GM19035 (cell line): ENCODE measurements at regions not wholly inside any gene's neighbourhood (a gene's known extent, or its start where the extent isn't known, plus 50 kb on each side); places are given as distances from the start of the nearest gene placed in this dataset.
A peak's percentile ranks its signal among the peaks of the same experiment; 100 is the strongest.

Experiments used
- ATAC-seq: cut with Tn5 transposase; IDR thresholded peaks from one replicate; pipeline ENCODE4 v1.9.1; 2021; ENCODE audit not compliant: unreplicated experiment

- no peak for ATAC-seq
These were observed 682.0 kb downstream of the KCTD8 start for GRCh38 chr4:43766648-43767047.

- no peak for ATAC-seq
These were observed 672.2 kb downstream of the KCTD8 start for GRCh38 chr4:43776371-43776770.

- no peak for ATAC-seq
These were observed 670.3 kb downstream of the KCTD8 start for GRCh38 chr4:43778187-43778915.

- ATAC-seq: no peak
These were observed 667.5 kb downstream of the KCTD8 start for GRCh38 chr4:43781125-43781524.

GRCh38 chr4:43782391-43782790 lies 666.2 kb downstream of the KCTD8 start:
- ATAC-seq: no peak

GRCh38 chr4:43816116-43816515 lies 632.5 kb downstream of the KCTD8 start:
- no peak for ATAC-seq

GRCh38 chr4:43822621-43823020 lies 626.0 kb downstream of the KCTD8 start:
- no peak for ATAC-seq

GRCh38 chr4:43835869-43836268 lies 612.7 kb downstream of the KCTD8 start:
- peak; percentile 72 for ATAC-seq

GRCh38 chr4:43837171-43837570 lies 611.4 kb downstream of the KCTD8 start:
- no peak for ATAC-seq

GRCh38 chr4:43837604-43838003 lies 611.0 kb downstream of the KCTD8 start:
- no peak for ATAC-seq

- no peak for ATAC-seq
These were observed 606.0 kb downstream of the KCTD8 start for GRCh38 chr4:43842594-43842993.

GRCh38 chr4:43843501-43843900 lies 605.1 kb downstream of the KCTD8 start:
- ATAC-seq: no peak

- no peak for ATAC-seq
These were observed 602.5 kb downstream of the KCTD8 start for GRCh38 chr4:43846111-43846587.

GRCh38 chr4:43853565-43854264 lies 594.9 kb downstream of the KCTD8 start:
- ATAC-seq: no peak

- no peak for ATAC-seq
These were observed 593.3 kb downstream of the KCTD8 start for GRCh38 chr4:43855283-43855682.

GRCh38 chr4:43864616-43865146 lies 583.9 kb downstream of the KCTD8 start:
- no peak for ATAC-seq

GRCh38 chr4:43867908-43868307 lies 580.7 kb downstream of the KCTD8 start:
- ATAC-seq: no peak

- no peak for ATAC-seq
These were observed 573.0 kb downstream of the KCTD8 start for GRCh38 chr4:43875655-43876054.

GRCh38 chr4:43882470-43882869 lies 566.1 kb downstream of the KCTD8 start:
- no peak for ATAC-seq

GRCh38 chr4:43886196-43886595 lies 562.4 kb downstream of the KCTD8 start:
- no peak for ATAC-seq

- ATAC-seq: no peak
These were observed 549.8 kb downstream of the KCTD8 start for GRCh38 chr4:43898836-43899235.

- no peak for ATAC-seq
These were observed 545.2 kb downstream of the KCTD8 start for GRCh38 chr4:43903456-43903855.
